GM23338 (cell line): ENCODE measurements at regions not wholly inside any gene's neighbourhood (a gene's known extent, or its start where the extent isn't known, plus 50 kb on each side); places are given as distances from the start of the nearest gene placed in this dataset.

Experiments used
- ATAC-seq: fragments of 200-7000 bp; cut with Tn5 transposase; 3 replicates; pipeline ENCODE4 v1.9.1; 2020
- DNase-seq: peaks from one replicate; pipeline ENCODE4 v3.0.0-alpha.2; 2015; ENCODE audit warnings: low spot score
- H2AFZ ChIP-seq: fragments of 200-600 bp; sonication (generic); 2 replicates; pipeline ENCODE4 v1.8.0; 2016; ENCODE audit warnings: antibody characterized with exemption, mild to moderate bottlenecking, moderate library complexity
- H3F3A ChIP-seq: fragments of 200-600 bp; sonication (generic); replicated peaks from 2 replicates; pipeline ENCODE4 v1.8.0; 2017; ENCODE audit warnings: antibody characterized with exemption, mixed run types, low read depth
- H3K27ac ChIP-seq: fragments of 200-600 bp; sonication (generic); 2 replicates; pipeline ENCODE4 v1.6.1; 2016; ENCODE audit warnings: low read depth
- H3K27me3 ChIP-seq: fragments of 200-600 bp; sonication (generic); 2 replicates; pipeline ENCODE4 v1.8.0; 2016; ENCODE audit warnings: mild to moderate bottlenecking, mixed run types, moderate library complexity; ENCODE audit not compliant: insufficient read depth
- H3K36me3 ChIP-seq: fragments of 200-600 bp; sonication (generic); 2 replicates; pipeline ENCODE4 v1.8.0; 2016; ENCODE audit warnings: mild to moderate bottlenecking; ENCODE audit not compliant: insufficient read depth
- H3K4me1 ChIP-seq: fragments of 200-600 bp; sonication (generic); 2 replicates; pipeline ENCODE4 v1.8.0; 2016; ENCODE audit warnings: mild to moderate bottlenecking, moderate library complexity; ENCODE audit not compliant: insufficient read depth
- H3K4me2 ChIP-seq: fragments of 200-600 bp; sonication (generic); 2 replicates; pipeline ENCODE4 v1.7.1; 2017; ENCODE audit warnings: mixed run types
- H3K4me3 ChIP-seq: fragments of 200-600 bp; sonication (generic); 2 replicates; pipeline ENCODE4 v1.6.1; 2016; ENCODE audit warnings: mixed run types
- H3K79me2 ChIP-seq: fragments of 200-600 bp; sonication (generic); replicated peaks from 2 replicates; pipeline ENCODE4 v1.8.0; 2017; ENCODE audit warnings: mild to moderate bottlenecking; ENCODE audit not compliant: insufficient read depth
- H3K9me2 ChIP-seq: fragments of 200-600 bp; sonication (generic); 2 replicates; pipeline ENCODE4 v1.8.0; 2017; ENCODE audit not compliant: insufficient read depth
- H4K20me1 ChIP-seq: fragments of 200-600 bp; sonication (generic); replicated peaks from 2 replicates; pipeline ENCODE4 v1.8.0; 2017; ENCODE audit warnings: mild to moderate bottlenecking; ENCODE audit not compliant: insufficient read depth
- H3K27ac Mint-ChIP-seq: 2 replicates; pipeline ENCODE4 v1.8.0; 2020; ENCODE audit warnings: inconsistent platforms, mild to moderate bottlenecking, moderate library complexity, mixed read lengths
- H3K27me3 Mint-ChIP-seq: 3 replicates; pipeline ENCODE4 v1.8.0; 2022; ENCODE audit warnings: low read depth, mild to moderate bottlenecking, moderate library complexity, mixed read lengths, inconsistent platforms; ENCODE audit not compliant: insufficient read depth, poor library complexity
- H3K36me3 Mint-ChIP-seq: 3 replicates; pipeline ENCODE4 v1.8.0; 2021; ENCODE audit warnings: low read depth, mild to moderate bottlenecking, inconsistent platforms, moderate library complexity, mixed read lengths
- H3K4me1 Mint-ChIP-seq: 3 replicates; pipeline ENCODE4 v1.8.0; 2020; ENCODE audit warnings: mild to moderate bottlenecking, inconsistent platforms, mixed read lengths
- H3K4me3 Mint-ChIP-seq: 3 replicates; pipeline ENCODE4 v1.8.0; 2021; ENCODE audit warnings: moderate library complexity, mild to moderate bottlenecking, inconsistent platforms, mixed read lengths
- H3K9me3 Mint-ChIP-seq: 3 replicates; pipeline ENCODE4 v1.8.0; 2020; ENCODE audit warnings: moderate library complexity, mild to moderate bottlenecking, inconsistent platforms, mixed read lengths
- CREB1 ChIP-seq: fragments of 250-450 bp; sonication (Bioruptor Pico); IDR thresholded peaks from 2 replicates; pipeline ENCODE4 v1.5.0; 2020; ENCODE audit warnings: low read depth, mild to moderate bottlenecking, moderate library complexity
- CTCF ChIP-seq, 2 experiments: fragments of 200-600 bp in 1 of 2; sonication (generic) in 1 of 2; conservative IDR thresholded peaks; 2 replicates each; pipeline versions ENCODE4 v1.5.1 to v1.6.1; 2016 to 2017; ENCODE audit warnings: antibody characterized with exemption in 2 of 2, low read depth in 2 of 2, mild to moderate bottlenecking in 2 of 2, moderate library complexity in 1 of 2
- EZH2 ChIP-seq: fragments of 200-600 bp; sonication (generic); IDR thresholded peaks from one replicate; pipeline ENCODE4 v1.8.0; 2017; ENCODE audit warnings: antibody characterized with exemption, mild to moderate bottlenecking, low read depth; ENCODE audit not compliant: unreplicated experiment
- EZH2phosphoT487 ChIP-seq: fragments of 200-600 bp; sonication (generic); IDR thresholded peaks from one replicate; pipeline ENCODE4 v1.8.1; 2018; ENCODE audit warnings: antibody characterized with exemption; ENCODE audit not compliant: unreplicated experiment
- JUNB ChIP-seq: IDR thresholded peaks from one replicate; pipeline ENCODE4 v1.6.1; 2016; ENCODE audit warnings: antibody characterized with exemption; ENCODE audit not compliant: unreplicated experiment
- NANOG ChIP-seq: IDR thresholded peaks from 2 replicates; pipeline ENCODE4 v1.6.1; 2016; ENCODE audit warnings: antibody characterized with exemption, borderline replicate concordance
- POLR2AphosphoS5 ChIP-seq: IDR thresholded peaks from 2 replicates; pipeline ENCODE4 v1.6.1; 2016; ENCODE audit warnings: antibody characterized with exemption, low read depth
- STAT1 ChIP-seq: IDR thresholded peaks from one replicate; pipeline ENCODE4 v1.6.1; 2016; ENCODE audit warnings: antibody characterized with exemption; ENCODE audit not compliant: unreplicated experiment
- ZNF331 ChIP-seq: fragments of 250-450 bp; sonication (Bioruptor Pico); IDR thresholded peaks from 2 replicates; pipeline ENCODE4 v1.5.0; 2020; ENCODE audit warnings: low read depth, mild to moderate bottlenecking, moderate library complexity
- TF ChIP-seq, protein P1 (sequence below): fragments of 250-450 bp; sonication (Bioruptor Pico); IDR thresholded peaks from 2 replicates; pipeline ENCODE4 v1.5.0; 2020; ENCODE audit warnings: mild to moderate bottlenecking, moderate library complexity
- TF ChIP-seq, protein P2 (sequence below): IDR thresholded peaks from 2 replicates; pipeline ENCODE4 v1.6.1; 2016; ENCODE audit warnings: antibody characterized with exemption

GRCh38 chr22:27300536-27301285, 500.8 kb downstream of the MN1 start:
- Mint-ChIP-seq H3K9me3 (no peaks in the 10 kb centered on the region), H3K4me3 (no peak overlapping the region), H3K4me1 (peaks cover 42% of the 10 kb centered on the region), H3K36me3 (no peaks in the 10 kb centered on the region), H3K27me3 (peaks cover 17% of the 10 kb centered on the region), H3K27ac (no peak overlapping the region)
- H2AFZ ChIP-seq, result no peak overlapping the region
- DNase-seq (no peak), ATAC-seq (no peak)
- H4K20me1 ChIP-seq, result no peaks in the 10 kb centered on the region
- no peak overlapping the region for H3K4me2 ChIP-seq
- TF ChIP-seq JUNB (no peak), POLR2AphosphoS5 (no peak), EZH2 (no peak), NANOG (no peak), ZNF331 (CRISPR knock-in tag) (no peak), CREB1 (no peak), EZH2phosphoT487 (no peak), STAT1 (no peak), CTCF (conservative IDR thresholded peaks at IDR 0.05; ENCODE audit: low read depth in 2 of 2) (no peak)
- TF ChIP-seq, protein P1, sequence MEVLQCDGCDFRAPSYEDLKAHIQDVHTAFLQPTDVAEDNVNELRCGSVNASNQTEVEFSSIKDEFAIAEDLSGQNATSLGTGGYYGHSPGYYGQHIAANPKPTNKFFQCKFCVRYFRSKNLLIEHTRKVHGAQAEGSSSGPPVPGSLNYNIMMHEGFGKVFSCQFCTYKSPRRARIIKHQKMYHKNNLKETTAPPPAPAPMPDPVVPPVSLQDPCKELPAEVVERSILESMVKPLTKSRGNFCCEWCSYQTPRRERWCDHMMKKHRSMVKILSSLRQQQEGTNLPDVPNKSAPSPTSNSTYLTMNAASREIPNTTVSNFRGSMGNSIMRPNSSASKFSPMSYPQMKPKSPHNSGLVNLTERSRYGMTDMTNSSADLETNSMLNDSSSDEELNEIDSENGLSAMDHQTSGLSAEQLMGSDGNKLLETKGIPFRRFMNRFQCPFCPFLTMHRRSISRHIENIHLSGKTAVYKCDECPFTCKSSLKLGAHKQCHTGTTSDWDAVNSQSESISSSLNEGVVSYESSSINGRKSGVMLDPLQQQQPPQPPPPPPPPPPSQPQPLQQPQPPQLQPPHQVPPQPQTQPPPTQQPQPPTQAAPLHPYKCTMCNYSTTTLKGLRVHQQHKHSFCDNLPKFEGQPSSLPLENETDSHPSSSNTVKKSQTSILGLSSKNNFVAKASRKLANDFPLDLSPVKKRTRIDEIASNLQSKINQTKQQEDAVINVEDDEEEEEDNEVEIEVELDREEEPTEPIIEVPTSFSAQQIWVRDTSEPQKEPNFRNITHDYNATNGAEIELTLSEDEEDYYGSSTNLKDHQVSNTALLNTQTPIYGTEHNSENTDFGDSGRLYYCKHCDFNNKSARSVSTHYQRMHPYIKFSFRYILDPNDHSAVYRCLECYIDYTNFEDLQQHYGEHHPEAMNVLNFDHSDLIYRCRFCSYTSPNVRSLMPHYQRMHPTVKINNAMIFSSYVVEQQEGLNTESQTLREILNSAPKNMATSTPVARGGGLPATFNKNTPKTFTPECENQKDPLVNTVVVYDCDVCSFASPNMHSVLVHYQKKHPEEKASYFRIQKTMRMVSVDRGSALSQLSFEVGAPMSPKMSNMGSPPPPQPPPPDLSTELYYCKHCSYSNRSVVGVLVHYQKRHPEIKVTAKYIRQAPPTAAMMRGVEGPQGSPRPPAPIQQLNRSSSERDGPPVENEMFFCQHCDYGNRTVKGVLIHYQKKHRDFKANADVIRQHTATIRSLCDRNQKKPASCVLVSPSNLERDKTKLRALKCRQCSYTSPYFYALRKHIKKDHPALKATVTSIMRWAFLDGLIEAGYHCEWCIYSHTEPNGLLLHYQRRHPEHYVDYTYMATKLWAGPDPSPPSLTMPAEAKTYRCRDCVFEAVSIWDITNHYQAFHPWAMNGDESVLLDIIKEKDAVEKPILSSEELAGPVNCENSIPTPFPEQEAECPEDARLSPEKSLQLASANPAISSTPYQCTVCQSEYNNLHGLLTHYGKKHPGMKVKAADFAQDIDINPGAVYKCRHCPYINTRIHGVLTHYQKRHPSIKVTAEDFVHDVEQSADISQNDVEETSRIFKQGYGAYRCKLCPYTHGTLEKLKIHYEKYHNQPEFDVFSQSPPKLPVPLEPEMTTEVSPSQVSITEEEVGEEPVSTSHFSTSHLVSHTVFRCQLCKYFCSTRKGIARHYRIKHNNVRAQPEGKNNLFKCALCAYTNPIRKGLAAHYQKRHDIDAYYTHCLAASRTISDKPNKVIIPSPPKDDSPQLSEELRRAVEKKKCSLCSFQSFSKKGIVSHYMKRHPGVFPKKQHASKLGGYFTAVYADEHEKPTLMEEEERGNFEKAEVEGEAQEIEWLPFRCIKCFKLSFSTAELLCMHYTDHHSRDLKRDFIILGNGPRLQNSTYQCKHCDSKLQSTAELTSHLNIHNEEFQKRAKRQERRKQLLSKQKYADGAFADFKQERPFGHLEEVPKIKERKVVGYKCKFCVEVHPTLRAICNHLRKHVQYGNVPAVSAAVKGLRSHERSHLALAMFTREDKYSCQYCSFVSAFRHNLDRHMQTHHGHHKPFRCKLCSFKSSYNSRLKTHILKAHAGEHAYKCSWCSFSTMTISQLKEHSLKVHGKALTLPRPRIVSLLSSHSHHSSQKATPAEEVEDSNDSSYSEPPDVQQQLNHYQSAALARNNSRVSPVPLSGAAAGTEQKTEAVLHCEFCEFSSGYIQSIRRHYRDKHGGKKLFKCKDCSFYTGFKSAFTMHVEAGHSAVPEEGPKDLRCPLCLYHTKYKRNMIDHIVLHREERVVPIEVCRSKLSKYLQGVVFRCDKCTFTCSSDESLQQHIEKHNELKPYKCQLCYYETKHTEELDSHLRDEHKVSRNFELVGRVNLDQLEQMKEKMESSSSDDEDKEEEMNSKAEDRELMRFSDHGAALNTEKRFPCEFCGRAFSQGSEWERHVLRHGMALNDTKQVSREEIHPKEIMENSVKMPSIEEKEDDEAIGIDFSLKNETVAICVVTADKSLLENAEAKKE (CRISPR knock-in tag), result no peak
- TF ChIP-seq, protein P2, sequence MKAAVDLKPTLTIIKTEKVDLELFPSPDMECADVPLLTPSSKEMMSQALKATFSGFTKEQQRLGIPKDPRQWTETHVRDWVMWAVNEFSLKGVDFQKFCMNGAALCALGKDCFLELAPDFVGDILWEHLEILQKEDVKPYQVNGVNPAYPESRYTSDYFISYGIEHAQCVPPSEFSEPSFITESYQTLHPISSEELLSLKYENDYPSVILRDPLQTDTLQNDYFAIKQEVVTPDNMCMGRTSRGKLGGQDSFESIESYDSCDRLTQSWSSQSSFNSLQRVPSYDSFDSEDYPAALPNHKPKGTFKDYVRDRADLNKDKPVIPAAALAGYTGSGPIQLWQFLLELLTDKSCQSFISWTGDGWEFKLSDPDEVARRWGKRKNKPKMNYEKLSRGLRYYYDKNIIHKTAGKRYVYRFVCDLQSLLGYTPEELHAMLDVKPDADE, result no peak
- peaks cover 34% of the 10 kb centered on the region for H3K4me1 ChIP-seq
- no peak overlapping the region for H3K4me3 ChIP-seq
- H3K27ac ChIP-seq, result no peak overlapping the region
- H3K9me2 ChIP-seq, result no peaks in the 10 kb centered on the region
- no peaks in the 10 kb centered on the region for H3F3A ChIP-seq
- peaks cover 5% of the 10 kb centered on the region; the same call in 1 of the 2 replicates for H3K27me3 ChIP-seq
- H3K36me3 ChIP-seq, result no peaks in the 10 kb centered on the region
- no peaks in the 10 kb centered on the region for H3K79me2 ChIP-seq
